Mammary epithelial cell (primary cell): ENCODE measurements at regions not wholly inside any gene's neighbourhood (a gene's known extent, or its start where the extent isn't known, plus 50 kb on each side); places are given as distances from the start of the nearest gene placed in this dataset.
"Not testable (repeated sequence)": the region's sequence is repeated elsewhere in the genome, so short reads cannot be mapped to it uniquely, and the experiment has no call there.

Experiments
- EZH2 ChIP-seq: IDR thresholded peaks from 2 replicates; pipeline ENCODE4 v1.6.1; 2012; ENCODE audit warnings: low read length, inconsistent platforms, borderline replicate concordance
- TF ChIP-seq, protein P1 (sequence below), 2 donors: IDR thresholded peaks in 1 of 2; conservative IDR thresholded peaks in 1 of 2; 2 replicates each; pipeline ENCODE4 v1.5.1; 2011 to 2012; ENCODE audit warnings: inconsistent platforms in 2 of 2, low read length in 2 of 2, mild to moderate bottlenecking in 2 of 2, control low read depth in 1 of 2, low read depth in 1 of 2; ENCODE audit not compliant: insufficient read depth in 1 of 2; ENCODE audit errors: extremely low read depth in 1 of 2

DNA sequence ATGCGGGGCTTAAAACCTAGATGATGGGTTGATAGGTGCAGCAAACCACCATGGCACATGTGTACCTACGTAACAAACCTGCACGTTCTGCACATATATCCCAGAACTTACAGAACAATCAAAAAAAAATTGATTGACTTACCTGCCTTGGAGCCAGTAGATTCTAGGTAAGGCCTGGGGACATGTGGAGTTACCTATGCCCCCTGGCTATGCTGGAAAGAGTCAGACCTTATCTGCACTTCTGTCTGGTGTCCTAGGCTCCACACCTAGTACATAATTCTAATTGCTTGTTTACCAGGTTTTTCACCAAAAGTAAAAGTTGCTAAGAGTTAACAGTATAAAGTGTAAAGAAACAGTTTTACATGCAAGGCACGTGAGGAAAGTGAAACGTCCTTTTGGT lies 53.6 kb upstream of the GPD1L start:
- TF ChIP-seq, protein P1, sequence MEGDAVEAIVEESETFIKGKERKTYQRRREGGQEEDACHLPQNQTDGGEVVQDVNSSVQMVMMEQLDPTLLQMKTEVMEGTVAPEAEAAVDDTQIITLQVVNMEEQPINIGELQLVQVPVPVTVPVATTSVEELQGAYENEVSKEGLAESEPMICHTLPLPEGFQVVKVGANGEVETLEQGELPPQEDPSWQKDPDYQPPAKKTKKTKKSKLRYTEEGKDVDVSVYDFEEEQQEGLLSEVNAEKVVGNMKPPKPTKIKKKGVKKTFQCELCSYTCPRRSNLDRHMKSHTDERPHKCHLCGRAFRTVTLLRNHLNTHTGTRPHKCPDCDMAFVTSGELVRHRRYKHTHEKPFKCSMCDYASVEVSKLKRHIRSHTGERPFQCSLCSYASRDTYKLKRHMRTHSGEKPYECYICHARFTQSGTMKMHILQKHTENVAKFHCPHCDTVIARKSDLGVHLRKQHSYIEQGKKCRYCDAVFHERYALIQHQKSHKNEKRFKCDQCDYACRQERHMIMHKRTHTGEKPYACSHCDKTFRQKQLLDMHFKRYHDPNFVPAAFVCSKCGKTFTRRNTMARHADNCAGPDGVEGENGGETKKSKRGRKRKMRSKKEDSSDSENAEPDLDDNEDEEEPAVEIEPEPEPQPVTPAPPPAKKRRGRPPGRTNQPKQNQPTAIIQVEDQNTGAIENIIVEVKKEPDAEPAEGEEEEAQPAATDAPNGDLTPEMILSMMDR (conservative IDR thresholded peaks at IDR 0.05 in 1 of 2, IDR thresholded peaks at IDR 0.05 in 1 of 2; ENCODE audit: extremely low read depth in 1 of 2, insufficient read depth in 1 of 2, low read depth in 1 of 2, low read length in 2 of 2) = not testable (repeated sequence)
- TF ChIP-seq EZH2 = not testable (repeated sequence)
